HFFc6 (cell line): ENCODE measurements at regions not wholly inside any gene's neighbourhood (a gene's known extent, or its start where the extent isn't known, plus 50 kb on each side); places are given as distances from the start of the nearest gene placed in this dataset.
"Not testable (repeated sequence)": the region's sequence is repeated elsewhere in the genome, so short reads cannot be mapped to it uniquely, and the experiment has no call there.

Experiments used
- DNase-seq: peaks from one replicate; pipeline ENCODE4 v3.0.0-alpha.2; 2018
- H3K27ac Mint-ChIP-seq: 2 replicates; pipeline ENCODE4 v1.8.0; 2020; ENCODE audit warnings: mild to moderate bottlenecking, mixed read lengths
- H3K27me3 Mint-ChIP-seq: 2 replicates; pipeline ENCODE4 v1.8.0; 2021; ENCODE audit warnings: mild to moderate bottlenecking, moderate library complexity, mixed read lengths; ENCODE audit not compliant: insufficient read depth
- H3K36me3 Mint-ChIP-seq: 2 replicates; pipeline ENCODE4 v1.8.0; 2021; ENCODE audit warnings: low read depth, mixed read lengths
- H3K4me1 Mint-ChIP-seq: 2 replicates; pipeline ENCODE4 v1.8.0; 2020; ENCODE audit warnings: low read depth, mixed read lengths
- H3K4me3 Mint-ChIP-seq: 2 replicates; pipeline ENCODE4 v1.8.0; 2020; ENCODE audit warnings: mild to moderate bottlenecking, moderate library complexity, mixed read lengths
- H3K9me3 Mint-ChIP-seq: 2 replicates; pipeline ENCODE4 v1.8.0; 2020; ENCODE audit warnings: mild to moderate bottlenecking, mixed read lengths
- CTCF ChIP-seq: fragments of 200-600 bp; sonication (generic); IDR thresholded peaks from 2 replicates; pipeline ENCODE4 v1.5.0; 2021; ENCODE audit warnings: antibody characterized with exemption, mild to moderate bottlenecking

GRCh38 chr1:60615666-60616065 is 466.7 kb upstream of the NFIA start:
- H3K4me3 Mint-ChIP-seq = no peak overlapping the region

GRCh38 chr1:60612790-60613189 is 469.6 kb upstream of the NFIA start:
- H3K27ac Mint-ChIP-seq = no peak overlapping the region
- TF ChIP-seq CTCF = no peak
- H3K27me3 Mint-ChIP-seq = no peaks in the 10 kb centered on the region
- H3K36me3 Mint-ChIP-seq = no peaks in the 10 kb centered on the region
- DNase-seq = no peak
- H3K9me3 Mint-ChIP-seq = peaks cover 45% of the 10 kb centered on the region
- no peak overlapping the region for H3K4me3 Mint-ChIP-seq
- no peaks in the 10 kb centered on the region for H3K4me1 Mint-ChIP-seq

More at GRCh38 chr1:60615666-60616065, 466.7 kb upstream of the NFIA start:
- H3K9me3 Mint-ChIP-seq = peaks cover 25% of the 10 kb centered on the region
- H3K27me3 Mint-ChIP-seq = no peaks in the 10 kb centered on the region
- no peak for TF ChIP-seq CTCF
- DNase-seq = no peak
- H3K4me1 Mint-ChIP-seq = no peaks in the 10 kb centered on the region
- no peak overlapping the region for H3K27ac Mint-ChIP-seq
- no peaks in the 10 kb centered on the region for H3K36me3 Mint-ChIP-seq

- H3K27me3 Mint-ChIP-seq, H3K27ac Mint-ChIP-seq, H3K36me3 Mint-ChIP-seq, H3K4me1 Mint-ChIP-seq, H3K4me3 Mint-ChIP-seq, DNase-seq: not testable (repeated sequence)
- peaks cover 69% of the 10 kb centered on the region for H3K9me3 Mint-ChIP-seq
These were observed 475.4 kb upstream of the NFIA start for GRCh38 chr1:60606921-60607320.

- Mint-ChIP-seq H3K27ac (no peak overlapping the region), H3K4me3 (no peak overlapping the region), H3K27me3 (no peaks in the 10 kb centered on the region; the same call in 1 of the 2 replicates), H3K9me3 (peaks cover 51% of the 10 kb centered on the region), H3K4me1 (no peaks in the 10 kb centered on the region), H3K36me3 (peaks cover 7% of the 10 kb centered on the region; the same call in 1 of the 2 replicates)
- no peak for DNase-seq
- no peak for TF ChIP-seq CTCF
These were observed 481.8 kb upstream of the NFIA start for GRCh38 chr1:60600532-60600931.

- no peak for TF ChIP-seq CTCF
- H3K36me3 Mint-ChIP-seq = peaks cover 7% of the 10 kb centered on the region; the same call in 1 of the 2 replicates
- peaks cover 43% of the 10 kb centered on the region for H3K9me3 Mint-ChIP-seq
- H3K4me1 Mint-ChIP-seq = no peaks in the 10 kb centered on the region
- no peak overlapping the region for H3K4me3 Mint-ChIP-seq
- no peak overlapping the region for H3K27ac Mint-ChIP-seq
- no peak for DNase-seq
- no peaks in the 10 kb centered on the region; the same call in 1 of the 2 replicates for H3K27me3 Mint-ChIP-seq
These were observed 482.8 kb upstream of the NFIA start for GRCh38 chr1:60599574-60599973.

GRCh38 chr1:60598041-60598910 is 484.1 kb upstream of the NFIA start:
- Mint-ChIP-seq H3K36me3 (peaks cover 1% of the 10 kb centered on the region; the same call in 1 of the 2 replicates), H3K9me3 (peaks cover 43% of the 10 kb centered on the region), H3K4me3 (no peak overlapping the region), H3K4me1 (no peaks in the 10 kb centered on the region), H3K27me3 (no peaks in the 10 kb centered on the region; the same call in 1 of the 2 replicates), H3K27ac (no peak overlapping the region)
- no peak for DNase-seq
- no peak for TF ChIP-seq CTCF
